B cell (primary cell): ENCODE measurements at regions not wholly inside any gene's neighbourhood (a gene's known extent, or its start where the extent isn't known, plus 50 kb on each side); places are given as distances from the start of the nearest gene placed in this dataset.

ENCODE experiments used
- ATAC-seq: fragments of 200-7000 bp; cut with Tn5 transposase; one replicate; pipeline ENCODE4 v1.10.0; 2021; ENCODE audit warnings: low read depth, mild to moderate bottlenecking, moderate number of reproducible peaks, moderate library complexity
- CTCF ChIA-PET: fragments of 350-600 bp; sonication (Branson Sonifier 250); formaldehyde crosslinking; loops from one replicate; lab custom pipeline; 2021; ENCODE audit warnings: antibody characterized with exemption, inconsistent platforms; lab: Charles Lee
- POLR2A ChIA-PET: fragments of 350-600 bp; sonication (Branson Sonifier 250); formaldehyde crosslinking; loops from one replicate; lab custom pipeline; 2021; ENCODE audit warnings: antibody characterized with exemption; lab: Charles Lee
- DNase-seq: peaks from one replicate; pipeline ENCODE4 v3.0.0; 2013
- H2AFZ ChIP-seq: 2 replicates; pipeline ENCODE4 v1.6.1; 2012; ENCODE audit warnings: mild to moderate bottlenecking, low read depth, low read length; ENCODE audit not compliant: insufficient read depth, poor library complexity, severe bottlenecking
- H3K27ac ChIP-seq, 2 donors: 1 replicate in 1 of 2; 2 replicates in 1 of 2; pipeline ENCODE4 v1.5.1; 2012 to 2013; ENCODE audit warnings: low read length in 2 of 2, mild to moderate bottlenecking in 2 of 2, moderate library complexity in 1 of 2
- H3K27me3 ChIP-seq, 4 experiments: fragments of 200-600 bp in 1 of 4; sonication (generic) in 1 of 4; replicated peaks in 1 of 4; 1 replicate in 2 of 4; 2 replicates in 2 of 4; pipeline versions ENCODE4 v1.6.1 to v1.7.0; 2013 to 2016; ENCODE audit warnings: low read length in 3 of 4, mild to moderate bottlenecking in 2 of 4, mixed read lengths in 1 of 4, moderate library complexity in 1 of 4; ENCODE audit not compliant: insufficient read depth in 4 of 4, control insufficient read depth in 3 of 4; ENCODE audit errors: control extremely low read depth in 1 of 4
- H3K36me3 ChIP-seq, 2 experiments: replicated peaks in 1 of 2; 1 replicate in 1 of 2; 2 replicates in 1 of 2; pipeline versions ENCODE4 v1.6.1 to v1.7.1; 2013; ENCODE audit warnings: low read length in 1 of 2; ENCODE audit not compliant: insufficient read depth in 2 of 2, control insufficient read depth in 1 of 2; ENCODE audit errors: control extremely low read depth in 1 of 2, extremely low read depth in 1 of 2
- H3K4me1 ChIP-seq, 2 donors: fragments of 200-600 bp in 1 of 2; sonication (generic) in 1 of 2; 1 replicate in 1 of 2; 2 replicates in 1 of 2; pipeline versions ENCODE4 v1.5.1 to v1.6.1; 2013 to 2017; ENCODE audit warnings: low read length in 2 of 2; ENCODE audit not compliant: control insufficient read depth in 2 of 2, insufficient read depth in 2 of 2
- H3K4me2 ChIP-seq: replicated peaks from 2 replicates; pipeline ENCODE3; 2012; ENCODE audit warnings: mild to moderate bottlenecking, low read depth, low read length; ENCODE audit not compliant: poor library complexity, severe bottlenecking
- H3K4me3 ChIP-seq, 5 experiments: fragments of 200-600 bp in 1 of 5; sonication (generic) in 1 of 5; 1 replicate in 3 of 5; 2 replicates in 2 of 5; pipeline versions ENCODE4 v1.5.1 to v1.7.0; 2011 to 2016; ENCODE audit warnings: low read length in 4 of 5, mild to moderate bottlenecking in 4 of 5, low read depth in 2 of 5, control low read depth in 1 of 5, moderate library complexity in 1 of 5; ENCODE audit not compliant: insufficient read depth in 1 of 5; ENCODE audit errors: control extremely low read depth in 1 of 5, extremely low read depth in 1 of 5
- H3K79me2 ChIP-seq: fragments of 200-600 bp; sonication (generic); one replicate; pipeline ENCODE4 v1.6.0; 2016; ENCODE audit warnings: low read length; ENCODE audit not compliant: control insufficient read depth, insufficient read depth
- H3K9ac ChIP-seq: fragments of 200-600 bp; sonication (generic); 2 replicates; pipeline ENCODE4 v1.6.1; 2017; ENCODE audit warnings: mild to moderate bottlenecking, low read length, moderate library complexity
- H3K9me3 ChIP-seq, 3 donors: one replicate each; pipeline versions ENCODE4 v1.6.1 to v1.7.1; 2013; ENCODE audit warnings: low read length in 2 of 3; ENCODE audit not compliant: control insufficient read depth in 2 of 3, insufficient read depth in 1 of 3; ENCODE audit errors: control extremely low read depth in 1 of 3
- H4K20me1 ChIP-seq: 2 replicates; pipeline ENCODE4 v1.6.0; 2012; ENCODE audit warnings: mild to moderate bottlenecking, low read length; ENCODE audit not compliant: insufficient read depth, control insufficient read depth, poor library complexity, severe bottlenecking
- H3K27ac Mint-ChIP-seq: one replicate; pipeline ENCODE4 v1.8.0; 2021; ENCODE audit warnings: mixed read lengths
- H3K27me3 Mint-ChIP-seq: one replicate; pipeline ENCODE4 v1.8.0; 2021; ENCODE audit warnings: mixed read lengths
- H3K4me1 Mint-ChIP-seq: one replicate; pipeline ENCODE4 v1.8.0; 2021; ENCODE audit warnings: mixed read lengths
- H3K4me3 Mint-ChIP-seq: one replicate; pipeline ENCODE4 v1.8.0; 2021; ENCODE audit warnings: mixed read lengths
- H3K9me3 Mint-ChIP-seq: one replicate; pipeline ENCODE4 v1.8.0; 2022; ENCODE audit warnings: mixed read lengths; ENCODE audit not compliant: insufficient read depth
- EZH2 ChIP-seq: IDR thresholded peaks from 2 replicates; pipeline ENCODE4 v1.6.1; 2012; ENCODE audit warnings: borderline replicate concordance, low read depth, mild to moderate bottlenecking, moderate library complexity, low read length; ENCODE audit not compliant: insufficient read depth, poor library complexity, severe bottlenecking
- WGBS: methylation state at CpG from one replicate; pipeline ENCODE4 v1.1.5; 2013; ENCODE audit warnings: missing lambda C conversion rate; ENCODE audit not compliant: insufficient coverage; 5-methylcytosine and 5-hydroxymethylcytosine counted together
- intact Hi-C: fragments of 100-400 bp; cut with micrococcal nuclease; formaldehyde crosslinking; loops from one replicate; pipeline ENCODE4 v1.10.0; 2022
- TF ChIP-seq, protein P1 (sequence below): fragments of 200-600 bp; IDR thresholded peaks from one replicate; pipeline ENCODE4 v1.8.0; 2022; ENCODE audit warnings: antibody characterized with exemption, mild to moderate bottlenecking

DNA sequence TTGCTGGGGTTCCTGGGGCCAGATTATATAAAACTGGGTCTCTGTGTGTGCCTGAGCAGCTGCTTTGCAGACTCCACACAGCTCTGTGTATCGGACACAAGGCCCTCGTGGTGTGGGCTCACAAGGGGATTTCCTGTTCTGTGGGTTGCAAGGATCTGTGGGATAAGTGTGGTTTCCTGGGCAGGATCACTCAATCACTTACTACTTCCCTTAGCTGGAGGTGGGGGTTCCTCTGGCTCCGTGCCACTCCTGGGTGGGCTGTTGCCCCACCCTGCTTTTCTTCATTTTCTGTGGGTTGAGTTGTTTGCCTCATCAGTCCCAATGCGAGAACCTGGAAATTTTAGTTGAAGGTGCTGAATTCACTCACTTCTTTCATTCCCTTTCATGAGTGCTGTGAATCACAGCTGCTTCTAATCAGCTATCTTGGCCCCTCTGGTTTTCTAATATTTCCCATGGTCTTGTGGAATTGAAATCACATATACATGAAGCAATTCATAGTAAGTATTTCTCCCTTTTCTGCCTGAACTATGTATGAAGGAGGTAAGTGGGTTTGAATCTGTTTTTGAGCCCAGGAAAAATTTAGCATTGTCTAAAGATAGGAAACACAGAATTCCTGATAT is 196.3 kb downstream of the DCDC2C start:
- DNase-seq (no peak), ATAC-seq (no peak)
- H2AFZ ChIP-seq: no peak overlapping the region
- Mint-ChIP-seq H3K27ac (no peak overlapping the region), H3K9me3 (no peaks in the 10 kb centered on the region), H3K4me1 (no peaks in the 10 kb centered on the region), H3K27me3 (peaks cover 6% of the 10 kb centered on the region), H3K4me3 (no peak overlapping the region)
- ChIA-PET POLR2A (no interaction called here), CTCF (no interaction called here)
- H3K4me2 ChIP-seq: no peak overlapping the region
- no peak overlapping the region for H3K9ac ChIP-seq
- peaks cover 0 to 6% (median 0%) of the 10 kb centered on the region in 4 experiments for H3K27me3 ChIP-seq
- no peak for TF ChIP-seq EZH2
- TF ChIP-seq, protein P1, sequence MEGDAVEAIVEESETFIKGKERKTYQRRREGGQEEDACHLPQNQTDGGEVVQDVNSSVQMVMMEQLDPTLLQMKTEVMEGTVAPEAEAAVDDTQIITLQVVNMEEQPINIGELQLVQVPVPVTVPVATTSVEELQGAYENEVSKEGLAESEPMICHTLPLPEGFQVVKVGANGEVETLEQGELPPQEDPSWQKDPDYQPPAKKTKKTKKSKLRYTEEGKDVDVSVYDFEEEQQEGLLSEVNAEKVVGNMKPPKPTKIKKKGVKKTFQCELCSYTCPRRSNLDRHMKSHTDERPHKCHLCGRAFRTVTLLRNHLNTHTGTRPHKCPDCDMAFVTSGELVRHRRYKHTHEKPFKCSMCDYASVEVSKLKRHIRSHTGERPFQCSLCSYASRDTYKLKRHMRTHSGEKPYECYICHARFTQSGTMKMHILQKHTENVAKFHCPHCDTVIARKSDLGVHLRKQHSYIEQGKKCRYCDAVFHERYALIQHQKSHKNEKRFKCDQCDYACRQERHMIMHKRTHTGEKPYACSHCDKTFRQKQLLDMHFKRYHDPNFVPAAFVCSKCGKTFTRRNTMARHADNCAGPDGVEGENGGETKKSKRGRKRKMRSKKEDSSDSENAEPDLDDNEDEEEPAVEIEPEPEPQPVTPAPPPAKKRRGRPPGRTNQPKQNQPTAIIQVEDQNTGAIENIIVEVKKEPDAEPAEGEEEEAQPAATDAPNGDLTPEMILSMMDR: no peak
- intact Hi-C loops: no loop called here
- H3K4me1 ChIP-seq: no peaks in the 10 kb centered on the region
- H3K79me2 ChIP-seq: no peaks in the 10 kb centered on the region
- WGBS: 0% methylated on average over 1 of the region's 4 CpGs
- peaks cover 0 to 3% (median 0%) of the 10 kb centered on the region in 3 donors for H3K9me3 ChIP-seq
- no peak overlapping the region for H3K4me3 ChIP-seq
- H4K20me1 ChIP-seq: no peaks in the 10 kb centered on the region
- no peak overlapping the region for H3K27ac ChIP-seq
- H3K36me3 ChIP-seq: no peaks in the 10 kb centered on the region

DNA sequence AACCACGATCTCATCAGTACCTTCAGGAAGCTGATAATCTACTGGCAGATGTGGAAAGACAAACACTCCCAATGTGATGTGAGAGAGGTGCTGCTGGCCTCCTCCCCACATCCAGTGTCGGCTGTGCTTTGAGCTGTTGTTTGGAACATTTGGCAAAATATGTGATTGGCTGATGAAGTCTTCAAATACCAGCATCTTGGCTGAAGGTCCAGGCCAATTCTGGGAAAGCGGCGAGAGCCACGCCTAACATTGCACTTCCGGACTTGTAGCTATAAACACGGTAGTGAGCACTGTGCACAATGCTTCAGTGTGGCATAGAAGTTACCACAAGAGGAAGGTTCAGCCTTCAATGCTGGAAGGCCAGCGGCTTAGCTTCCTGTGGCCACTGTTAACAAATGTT is 198.8 kb downstream of the DCDC2C start:
- TF ChIP-seq EZH2: no peak
- TF ChIP-seq, protein P1: no peak
- ATAC-seq: no peak
- H3K9me3 ChIP-seq: peaks cover 0 to 8% (median 0%) of the 10 kb centered on the region in 3 donors
- no peaks in the 10 kb centered on the region for H3K4me1 ChIP-seq
- H2AFZ ChIP-seq: no peak overlapping the region
- no peak overlapping the region for H3K27ac ChIP-seq
- POLR2A ChIA-PET: no interaction called here
- Mint-ChIP-seq H3K27me3 (peaks cover 6% of the 10 kb centered on the region), H3K9me3 (no peaks in the 10 kb centered on the region), H3K4me1 (no peaks in the 10 kb centered on the region), H3K27ac (no peak overlapping the region), H3K4me3 (no peak overlapping the region)
- 73% methylated on average over 5 of the region's 8 CpGs for WGBS
- intact Hi-C loops: no loop called here
- H3K4me3 ChIP-seq: no peak overlapping the region
- peaks cover 0 to 6% (median 0%) of the 10 kb centered on the region in 4 experiments for H3K27me3 ChIP-seq
- DNase-seq: no peak
- H3K4me2 ChIP-seq: no peak overlapping the region
- CTCF ChIA-PET: no interaction called here
- no peaks in the 10 kb centered on the region for H3K36me3 ChIP-seq
- no peaks in the 10 kb centered on the region for H3K79me2 ChIP-seq
- H4K20me1 ChIP-seq: no peaks in the 10 kb centered on the region
- H3K9ac ChIP-seq: no peak overlapping the region
